ENCODE measurements at regions not wholly inside any gene's neighbourhood (a gene's known extent, or its start where the extent isn't known, plus 50 kb on each side); places are given as distances from the start of the nearest gene placed in this dataset.

- no peak for TF ChIP-seq CTCF (IDR thresholded peaks at IDR 0.05)
- TF ChIP-seq POLR2A (IDR thresholded peaks at IDR 0.05) = no peak
- Histone ChIP-seq H3K27ac (no peak overlapping the region), H3K4me3 (no peak overlapping the region), H3K36me3 (no peaks in the 10 kb centered on the region), H3K4me1 (no peaks in the 10 kb centered on the region), H3K27me3 (no peaks in the 10 kb centered on the region), H3K9me3 (no peaks in the 10 kb centered on the region)
- intact Hi-C loops (cut with DNase I; ENCODE audit: low total_unique reads) = no loop called here
- DNase-seq = no peak
These were observed 82.2 kb upstream of the IL12B start for GRCh38 chr5:159412284-159413046.

DNA sequence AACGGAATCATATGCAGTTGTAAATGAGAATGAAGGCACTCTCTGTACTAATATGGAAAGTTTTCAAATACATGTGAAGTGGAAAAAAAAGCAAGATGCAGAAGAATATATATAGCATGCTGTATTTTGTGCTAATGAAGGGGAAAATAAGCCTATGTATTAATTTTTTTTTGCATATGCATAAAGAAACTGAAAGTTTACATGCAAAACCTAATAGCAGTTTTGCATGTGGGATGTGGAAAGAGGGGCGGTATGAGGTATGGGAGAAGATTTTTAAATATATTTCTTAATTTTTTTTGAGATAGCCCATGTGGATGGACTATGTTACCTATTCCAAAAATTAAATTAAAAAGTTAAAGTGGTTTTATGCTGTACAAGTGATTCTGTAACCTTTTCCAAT, 83.7 kb upstream of the IL12B start:
- no peak overlapping the region for H3K4me3 ChIP-seq
- H3K27ac ChIP-seq = no peak overlapping the region
- TF ChIP-seq POLR2A (IDR thresholded peaks at IDR 0.05) (no peak), CTCF (IDR thresholded peaks at IDR 0.05) (no peak)
- no peaks in the 10 kb centered on the region for H3K4me1 ChIP-seq
- H3K9me3 ChIP-seq = no peaks in the 10 kb centered on the region
- intact Hi-C loops (cut with DNase I; ENCODE audit: low total_unique reads) = no loop called here
- H3K36me3 ChIP-seq = no peaks in the 10 kb centered on the region
- DNase-seq = no peak
- H3K27me3 ChIP-seq = no peaks in the 10 kb centered on the region

DNA sequence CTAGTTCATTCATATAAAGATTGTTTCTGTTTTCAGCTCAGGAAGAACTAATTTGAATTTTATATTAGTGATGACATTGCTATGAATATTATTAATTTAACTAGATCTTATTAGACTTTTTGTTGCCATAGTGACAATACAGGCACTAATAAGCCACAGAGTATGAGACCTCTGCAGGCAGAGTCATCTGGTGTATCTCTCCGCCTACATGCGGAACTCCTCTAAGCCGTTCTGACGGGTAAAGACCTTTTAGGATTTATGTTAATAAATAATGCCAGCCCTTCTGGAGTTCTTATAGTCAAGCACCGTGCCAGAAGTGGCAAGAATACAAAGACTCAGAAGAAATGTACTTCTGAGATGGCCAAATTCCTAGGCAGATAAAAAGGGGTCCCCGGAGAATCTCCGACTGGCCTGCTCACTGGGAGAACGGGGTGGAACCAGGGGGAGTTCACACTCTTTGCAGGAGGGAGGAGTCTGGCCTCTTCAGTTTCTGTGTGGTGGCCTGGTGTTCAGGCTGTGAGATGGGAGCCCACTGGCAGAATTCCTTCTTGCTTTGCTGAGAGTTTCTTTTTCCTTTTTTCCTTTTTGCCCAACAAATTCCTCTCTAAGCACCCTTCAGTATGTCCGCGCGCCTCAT, 85.1 kb upstream of the IL12B start:
- peak in 1 of 2 donors; percentile 39 for DNase-seq
- no peak for TF ChIP-seq POLR2A (IDR thresholded peaks at IDR 0.05)
- no peak for TF ChIP-seq CTCF (IDR thresholded peaks at IDR 0.05)
- Histone ChIP-seq H3K9me3 (no peaks in the 10 kb centered on the region), H3K4me3 (no peak overlapping the region), H3K4me1 (no peaks in the 10 kb centered on the region), H3K27ac (peak overlapping the region in 1 of 2 donors; percentile 7), H3K36me3 (no peaks in the 10 kb centered on the region), H3K27me3 (no peaks in the 10 kb centered on the region)
- intact Hi-C loops (cut with DNase I; ENCODE audit: low total_unique reads) = no loop called here

DNA sequence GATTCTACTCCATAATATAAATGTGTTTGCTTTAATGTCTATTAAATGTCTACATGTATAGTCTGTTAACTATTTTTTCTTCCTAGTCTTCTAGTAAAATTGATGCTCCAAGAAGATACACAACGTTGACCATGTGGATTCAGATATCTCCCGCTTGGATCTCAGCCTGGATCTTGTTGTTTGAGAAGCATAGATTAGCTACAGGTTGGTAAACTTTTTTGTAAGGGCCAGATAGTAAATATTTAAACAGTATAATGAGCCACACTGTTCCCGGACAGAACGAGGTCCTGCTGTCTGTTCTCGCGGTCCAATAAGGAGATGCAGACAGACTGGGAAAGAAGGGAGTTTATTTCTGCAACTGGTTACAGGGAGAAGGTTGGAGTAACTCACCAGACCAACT, 86.2 kb upstream of the IL12B start:
- TF ChIP-seq CTCF (IDR thresholded peaks at IDR 0.05) (no peak), POLR2A (IDR thresholded peaks at IDR 0.05) (no peak)
- H3K4me3 ChIP-seq = no peak overlapping the region
- intact Hi-C loops (cut with DNase I; ENCODE audit: low total_unique reads) = no loop called here
- H3K9me3 ChIP-seq = no peaks in the 10 kb centered on the region
- H3K36me3 ChIP-seq = no peaks in the 10 kb centered on the region
- H3K27ac ChIP-seq = no peak overlapping the region
- DNase-seq = no peak
- no peaks in the 10 kb centered on the region for H3K27me3 ChIP-seq
- H3K4me1 ChIP-seq = no peaks in the 10 kb centered on the region

DNA sequence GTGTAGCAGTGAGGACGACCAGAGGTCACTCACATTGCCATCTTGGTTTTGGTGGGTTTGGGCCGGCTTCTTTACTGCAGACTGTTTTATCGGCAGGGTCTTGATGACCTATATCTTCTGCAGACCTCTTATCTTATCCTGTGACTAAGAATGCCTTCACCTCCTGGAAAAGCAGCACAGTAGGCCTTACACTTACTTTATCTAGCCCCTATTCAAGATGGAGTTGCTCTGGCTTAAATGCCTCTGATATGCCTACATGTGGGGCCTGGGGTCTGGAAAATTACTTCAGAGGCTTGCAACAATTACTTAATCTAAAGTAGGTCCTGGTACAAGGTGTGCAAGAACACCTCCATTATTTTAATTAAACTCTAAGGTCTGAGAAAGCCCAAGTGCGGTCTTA, 86.9 kb upstream of the IL12B start:
- H3K27ac ChIP-seq = no peak overlapping the region
- no peaks in the 10 kb centered on the region for H3K9me3 ChIP-seq
- no peaks in the 10 kb centered on the region for H3K36me3 ChIP-seq
- intact Hi-C loops (cut with DNase I; ENCODE audit: low total_unique reads) = no loop called here
- no peaks in the 10 kb centered on the region for H3K4me1 ChIP-seq
- no peak for TF ChIP-seq CTCF (IDR thresholded peaks at IDR 0.05)
- no peak for TF ChIP-seq POLR2A (IDR thresholded peaks at IDR 0.05)
- H3K4me3 ChIP-seq = no peak overlapping the region
- H3K27me3 ChIP-seq = no peaks in the 10 kb centered on the region
- DNase-seq = no peak

Data from uterus (tissue), 3 donors.